GM12891 (cell line): ENCODE measurements at regions not wholly inside any gene's neighbourhood (a gene's known extent, or its start where the extent isn't known, plus 50 kb on each side); places are given as distances from the start of the nearest gene placed in this dataset.

ENCODE experiments used
- PAX5 ChIP-seq: IDR thresholded peaks from 2 replicates; pipeline ENCODE4 v1.6.1; 2011; ENCODE audit warnings: low read length, moderate library complexity, mild to moderate bottlenecking; ENCODE audit not compliant: insufficient read depth, severe bottlenecking
- POLR2A ChIP-seq: IDR thresholded peaks from 2 replicates; pipeline ENCODE4 v1.6.1; 2011; ENCODE audit warnings: low read depth, low read length, control low read depth
- POLR2AphosphoS5 ChIP-seq: IDR thresholded peaks from 2 replicates; pipeline ENCODE4 v1.6.1; 2011; ENCODE audit warnings: low read depth, low read length, control low read depth
- POU2F2 ChIP-seq: IDR thresholded peaks from 2 replicates; pipeline ENCODE4 v1.6.1; 2011; ENCODE audit warnings: low read depth, mild to moderate bottlenecking, control low read depth, low read length, moderate library complexity
- SPI1 ChIP-seq: IDR thresholded peaks from 2 replicates; pipeline ENCODE4 v1.6.1; 2011; ENCODE audit warnings: low read depth, low read length, control low read depth
- TAF1 ChIP-seq: IDR thresholded peaks from 2 replicates; pipeline ENCODE4 v1.6.1; 2011; ENCODE audit warnings: low read depth, low read length, control low read depth

GRCh38 chr21:18677632-18678031, 274.0 kb upstream of the TMPRSS15 start:
- no peak for TF ChIP-seq TAF1
- no peak for TF ChIP-seq POLR2AphosphoS5
- TF ChIP-seq POLR2A: no peak
- no peak for TF ChIP-seq SPI1
- TF ChIP-seq PAX5: no peak
- no peak for TF ChIP-seq POU2F2
